ENCODE measurements at regions not wholly inside any gene's neighbourhood (a gene's known extent, or its start where the extent isn't known, plus 50 kb on each side); places are given as distances from the start of the nearest gene placed in this dataset.

DNA sequence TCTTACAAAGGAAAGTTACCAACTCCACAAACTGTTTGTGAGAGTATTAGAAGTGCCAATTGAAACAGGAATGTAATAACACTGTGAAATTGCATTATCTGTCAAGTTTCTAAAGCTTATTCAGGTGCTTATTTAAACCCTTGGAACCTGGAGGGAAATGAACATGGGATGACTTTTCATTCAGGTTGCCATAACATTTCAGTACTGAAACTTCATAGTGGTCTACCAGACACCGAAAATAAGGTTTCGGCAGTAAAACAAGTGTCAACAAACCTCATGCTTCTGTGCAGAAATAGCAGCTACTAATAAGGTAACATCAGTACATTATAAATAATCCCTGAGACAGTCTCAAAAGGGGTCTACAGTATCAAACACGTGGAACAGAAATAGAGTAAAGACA lies 890.7 kb upstream of the INTU start:
- Histone ChIP-seq H3K9ac (ENCODE audit: insufficient read depth, low read length) (no peak overlapping the region), H3K9me3 (ENCODE audit: control insufficient read depth, insufficient read depth, low read depth, low read length) (no peaks in the 10 kb centered on the region), H3K27ac (ENCODE audit: insufficient read depth, low read length) (no peak overlapping the region), H3K79me2 (ENCODE audit: control insufficient read depth, insufficient read depth, low read length) (no peaks in the 10 kb centered on the region), H3K4me2 (ENCODE audit: extremely low read depth, insufficient read depth, low read length) (no peak overlapping the region), H2AFZ (ENCODE audit: low read length) (no peak overlapping the region), H3K27me3 (ENCODE audit: control insufficient read depth, insufficient read depth, low read length) (no peaks in the 10 kb centered on the region), H3K4me1 (ENCODE audit: control insufficient read depth, extremely low read depth, insufficient read depth, low read length) (no peaks in the 10 kb centered on the region), H4K20me1 (ENCODE audit: control insufficient read depth, extremely low read depth, insufficient read depth, low read length) (no peaks in the 10 kb centered on the region), H3K36me3 (ENCODE audit: control insufficient read depth, insufficient read depth, low read length) (no peaks in the 10 kb centered on the region), H3K4me3 (replicated peaks in 1 of 4; ENCODE audit: control extremely low read depth in 1 of 4, insufficient read depth in 1 of 4, low read depth in 3 of 4, low read length in 4 of 4) (no peak overlapping the region)
- no peak for DNase-seq (ENCODE audit: low read depth in 2 of 2)
- TF ChIP-seq, protein P1, sequence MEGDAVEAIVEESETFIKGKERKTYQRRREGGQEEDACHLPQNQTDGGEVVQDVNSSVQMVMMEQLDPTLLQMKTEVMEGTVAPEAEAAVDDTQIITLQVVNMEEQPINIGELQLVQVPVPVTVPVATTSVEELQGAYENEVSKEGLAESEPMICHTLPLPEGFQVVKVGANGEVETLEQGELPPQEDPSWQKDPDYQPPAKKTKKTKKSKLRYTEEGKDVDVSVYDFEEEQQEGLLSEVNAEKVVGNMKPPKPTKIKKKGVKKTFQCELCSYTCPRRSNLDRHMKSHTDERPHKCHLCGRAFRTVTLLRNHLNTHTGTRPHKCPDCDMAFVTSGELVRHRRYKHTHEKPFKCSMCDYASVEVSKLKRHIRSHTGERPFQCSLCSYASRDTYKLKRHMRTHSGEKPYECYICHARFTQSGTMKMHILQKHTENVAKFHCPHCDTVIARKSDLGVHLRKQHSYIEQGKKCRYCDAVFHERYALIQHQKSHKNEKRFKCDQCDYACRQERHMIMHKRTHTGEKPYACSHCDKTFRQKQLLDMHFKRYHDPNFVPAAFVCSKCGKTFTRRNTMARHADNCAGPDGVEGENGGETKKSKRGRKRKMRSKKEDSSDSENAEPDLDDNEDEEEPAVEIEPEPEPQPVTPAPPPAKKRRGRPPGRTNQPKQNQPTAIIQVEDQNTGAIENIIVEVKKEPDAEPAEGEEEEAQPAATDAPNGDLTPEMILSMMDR (conservative IDR thresholded peaks at IDR 0.05 in 1 of 2, IDR thresholded peaks at IDR 0.05 in 1 of 2; ENCODE audit: low read depth in 1 of 2, low read length in 2 of 2) = no peak
- TF ChIP-seq EZH2 (IDR thresholded peaks at IDR 0.05; ENCODE audit: low read length, missing control alignments) = no peak

DNA sequence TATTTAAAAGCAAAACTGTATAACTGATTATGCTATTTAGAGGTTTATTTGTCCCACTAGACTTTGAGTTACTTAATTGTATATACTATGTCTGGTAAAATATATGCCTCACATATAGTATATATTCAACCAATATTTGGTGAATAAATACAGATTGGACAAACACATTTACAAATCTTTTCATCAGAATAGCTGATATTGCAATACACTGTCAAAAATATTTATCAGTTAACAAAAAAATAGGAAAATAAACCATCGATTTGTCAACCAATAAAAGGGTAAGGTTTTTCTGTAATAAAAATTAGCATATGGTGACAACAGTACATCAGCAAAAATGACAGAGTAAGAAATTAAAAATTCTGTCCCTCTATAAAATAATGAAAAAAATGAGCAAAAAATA lies 889.9 kb upstream of the INTU start:
- Histone ChIP-seq H2AFZ (ENCODE audit: low read length) (no peak overlapping the region), H3K79me2 (ENCODE audit: control insufficient read depth, insufficient read depth, low read length) (no peaks in the 10 kb centered on the region), H4K20me1 (ENCODE audit: control insufficient read depth, extremely low read depth, insufficient read depth, low read length) (no peaks in the 10 kb centered on the region), H3K4me1 (ENCODE audit: control insufficient read depth, extremely low read depth, insufficient read depth, low read length) (no peaks in the 10 kb centered on the region), H3K9ac (ENCODE audit: insufficient read depth, low read length) (no peak overlapping the region), H3K27me3 (ENCODE audit: control insufficient read depth, insufficient read depth, low read length) (no peaks in the 10 kb centered on the region), H3K9me3 (ENCODE audit: control insufficient read depth, insufficient read depth, low read depth, low read length) (no peaks in the 10 kb centered on the region), H3K27ac (ENCODE audit: insufficient read depth, low read length) (no peak overlapping the region), H3K36me3 (ENCODE audit: control insufficient read depth, insufficient read depth, low read length) (no peaks in the 10 kb centered on the region), H3K4me3 (replicated peaks in 1 of 4; ENCODE audit: control extremely low read depth in 1 of 4, insufficient read depth in 1 of 4, low read depth in 3 of 4, low read length in 4 of 4) (no peak overlapping the region), H3K4me2 (ENCODE audit: extremely low read depth, insufficient read depth, low read length) (no peak overlapping the region)
- DNase-seq (ENCODE audit: low read depth in 2 of 2) = no peak
- no peak for TF ChIP-seq EZH2 (IDR thresholded peaks at IDR 0.05; ENCODE audit: low read length, missing control alignments)
- TF ChIP-seq, protein P1 (conservative IDR thresholded peaks at IDR 0.05 in 1 of 2, IDR thresholded peaks at IDR 0.05 in 1 of 2; ENCODE audit: low read depth in 1 of 2, low read length in 2 of 2) = no peak

DNA sequence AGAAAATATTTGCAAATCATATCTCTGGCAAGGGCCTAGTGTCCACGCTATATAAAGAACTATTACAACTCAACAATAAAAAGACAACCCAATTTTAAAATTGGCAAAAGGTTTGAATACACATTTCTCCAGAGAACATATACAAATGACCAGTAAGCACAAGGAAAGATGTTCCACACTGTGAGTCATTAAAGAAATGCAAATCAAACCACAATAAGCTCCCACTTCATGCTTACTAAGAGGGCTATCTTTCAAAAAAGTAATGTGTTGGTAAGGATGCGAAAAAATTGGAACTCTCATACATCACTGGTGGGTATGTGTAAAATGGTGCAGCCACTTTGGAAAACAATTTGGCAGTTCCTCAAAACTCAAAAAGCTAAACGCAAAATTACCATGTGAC lies 884.0 kb upstream of the INTU start:
- TF ChIP-seq, protein P1 (conservative IDR thresholded peaks at IDR 0.05 in 1 of 2, IDR thresholded peaks at IDR 0.05 in 1 of 2; ENCODE audit: low read depth in 1 of 2, low read length in 2 of 2) = no peak
- no peak for TF ChIP-seq EZH2 (IDR thresholded peaks at IDR 0.05; ENCODE audit: low read length, missing control alignments)

More for the DNA sequence above, 884.0 kb upstream of the INTU start:
- Histone ChIP-seq H2AFZ (ENCODE audit: low read length) (no peak overlapping the region), H3K27me3 (ENCODE audit: control insufficient read depth, insufficient read depth, low read length) (no peaks in the 10 kb centered on the region), H4K20me1 (ENCODE audit: control insufficient read depth, extremely low read depth, insufficient read depth, low read length) (no peaks in the 10 kb centered on the region), H3K4me3 (replicated peaks in 1 of 4; ENCODE audit: control extremely low read depth in 1 of 4, insufficient read depth in 1 of 4, low read depth in 3 of 4, low read length in 4 of 4) (no peak overlapping the region), H3K9ac (ENCODE audit: insufficient read depth, low read length) (no peak overlapping the region), H3K27ac (ENCODE audit: insufficient read depth, low read length) (no peak overlapping the region), H3K4me2 (ENCODE audit: extremely low read depth, insufficient read depth, low read length) (no peak overlapping the region), H3K79me2 (ENCODE audit: control insufficient read depth, insufficient read depth, low read length) (no peaks in the 10 kb centered on the region), H3K4me1 (ENCODE audit: control insufficient read depth, extremely low read depth, insufficient read depth, low read length) (no peaks in the 10 kb centered on the region), H3K36me3 (ENCODE audit: control insufficient read depth, insufficient read depth, low read length) (no peaks in the 10 kb centered on the region), H3K9me3 (ENCODE audit: control insufficient read depth, insufficient read depth, low read depth, low read length) (no peaks in the 10 kb centered on the region)
- DNase-seq (ENCODE audit: low read depth in 2 of 2) = peak; percentile 12 to 82

All from fibroblast of lung (primary cell).